ENCODE measurements at regions not wholly inside any gene's neighbourhood (a gene's known extent, or its start where the extent isn't known, plus 50 kb on each side); places are given as distances from the start of the nearest gene placed in this dataset.

DNA sequence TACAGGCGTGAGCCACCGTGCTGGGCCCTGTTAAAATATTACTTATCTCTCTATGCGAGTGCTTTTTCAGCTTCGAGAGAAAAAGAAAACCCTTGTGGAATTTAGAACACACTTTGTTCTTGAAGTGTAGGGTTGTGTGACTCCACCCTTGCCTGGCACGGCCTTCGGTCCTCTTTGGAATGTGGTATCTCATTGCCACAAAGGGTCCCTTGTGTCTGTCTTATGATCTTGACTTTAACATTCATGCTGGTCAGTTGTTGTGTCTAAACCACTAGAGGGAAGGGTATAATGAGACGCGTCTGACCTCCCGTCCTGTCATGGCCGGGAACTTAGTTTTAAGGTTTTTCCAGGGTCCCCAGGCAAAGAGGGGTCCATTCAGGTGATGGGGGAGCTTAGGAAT, 246.4 kb downstream of the VAPA start:
- Histone ChIP-seq H3K4me2 (ENCODE audit: low read length) (no peak overlapping the region), H3K36me3 (ENCODE audit: control insufficient read depth in 1 of 2, insufficient read depth in 2 of 2, low read length in 2 of 2) (no peaks in the 10 kb centered on the region), H3K79me2 (ENCODE audit: insufficient read depth, low read length) (no peaks in the 10 kb centered on the region), H3K9me2 (ENCODE audit: insufficient read depth) (no peaks in the 10 kb centered on the region), H3K4me1 (ENCODE audit: control insufficient read depth in 1 of 2, insufficient read depth in 2 of 2, low read length in 2 of 2) (no peaks in the 10 kb centered on the region), H3K9me3 (ENCODE audit: control insufficient read depth in 1 of 2, insufficient read depth in 1 of 2, low read depth in 1 of 2, low read length in 2 of 2) (no peaks in the 10 kb centered on the region), H3K27me3 (ENCODE audit: insufficient read depth, low read length) (no peaks in the 10 kb centered on the region), H3K27ac (ENCODE audit: low read depth, low read length) (no peak overlapping the region), H3K4me3 (replicated peaks in 1 of 2; ENCODE audit: low read depth in 1 of 2, low read length in 2 of 2) (no peak overlapping the region), H2AFZ (ENCODE audit: low read depth, low read length, poor library complexity, severe bottlenecking) (no peak overlapping the region), H4K20me1 (ENCODE audit: insufficient read depth) (no peaks in the 10 kb centered on the region), H3K9ac (ENCODE audit: low read length) (no peak overlapping the region)
- BruUV-seq (replicated peaks): no TSS peak
- RAD21 ChIA-PET (ENCODE audit: low non-redundant PET in 1 of 2, low total read pairs in 2 of 2, uncharacterized antibody in 2 of 2, unreplicated experiment in 2 of 2): no interaction called here
- intact Hi-C loops (cut with micrococcal nuclease): no loop called here
- CTCF ChIA-PET: no interaction called here
- DNase-seq (ENCODE audit: low read depth, low spot score): no peak
- POLR2A ChIA-PET: no interaction called here
- ATAC-seq: no peak
- TF ChIP-seq ZBTB33 (IDR thresholded peaks at IDR 0.05; ENCODE audit: extremely low read depth, insufficient replicate concordance, low read length): no peak
- no peak for TF ChIP-seq ELF1 (IDR thresholded peaks at IDR 0.05; ENCODE audit: borderline replicate concordance, low read depth)
- TF ChIP-seq ZNF274 (IDR thresholded peaks at IDR 0.05; ENCODE audit: low read depth, low read length): no peak
- TF ChIP-seq SIN3A (IDR thresholded peaks at IDR 0.05; ENCODE audit: low read depth): no peak
- TF ChIP-seq, protein P1, sequence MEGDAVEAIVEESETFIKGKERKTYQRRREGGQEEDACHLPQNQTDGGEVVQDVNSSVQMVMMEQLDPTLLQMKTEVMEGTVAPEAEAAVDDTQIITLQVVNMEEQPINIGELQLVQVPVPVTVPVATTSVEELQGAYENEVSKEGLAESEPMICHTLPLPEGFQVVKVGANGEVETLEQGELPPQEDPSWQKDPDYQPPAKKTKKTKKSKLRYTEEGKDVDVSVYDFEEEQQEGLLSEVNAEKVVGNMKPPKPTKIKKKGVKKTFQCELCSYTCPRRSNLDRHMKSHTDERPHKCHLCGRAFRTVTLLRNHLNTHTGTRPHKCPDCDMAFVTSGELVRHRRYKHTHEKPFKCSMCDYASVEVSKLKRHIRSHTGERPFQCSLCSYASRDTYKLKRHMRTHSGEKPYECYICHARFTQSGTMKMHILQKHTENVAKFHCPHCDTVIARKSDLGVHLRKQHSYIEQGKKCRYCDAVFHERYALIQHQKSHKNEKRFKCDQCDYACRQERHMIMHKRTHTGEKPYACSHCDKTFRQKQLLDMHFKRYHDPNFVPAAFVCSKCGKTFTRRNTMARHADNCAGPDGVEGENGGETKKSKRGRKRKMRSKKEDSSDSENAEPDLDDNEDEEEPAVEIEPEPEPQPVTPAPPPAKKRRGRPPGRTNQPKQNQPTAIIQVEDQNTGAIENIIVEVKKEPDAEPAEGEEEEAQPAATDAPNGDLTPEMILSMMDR (IDR thresholded peaks at IDR 0.05 in 2 of 3, conservative IDR thresholded peaks at IDR 0.05 in 1 of 3; ENCODE audit: borderline replicate concordance in 1 of 3, insufficient read depth in 1 of 3, low read depth in 2 of 3, low read length in 2 of 3): no peak
- no peak for TF ChIP-seq SRF (IDR thresholded peaks at IDR 0.05; ENCODE audit: low read depth)
- no peak for TF ChIP-seq ATF3 (IDR thresholded peaks at IDR 0.05)
- TF ChIP-seq EZH2 (IDR thresholded peaks at IDR 0.05): no peak
- TF ChIP-seq EZH2phosphoT487 (IDR thresholded peaks at IDR 0.05; ENCODE audit: borderline replicate concordance): no peak

Data from HCT116 (cell line).